GM12878 (cell line): ENCODE measurements at regions not wholly inside any gene's neighbourhood (a gene's known extent, or its start where the extent isn't known, plus 50 kb on each side); places are given as distances from the start of the nearest gene placed in this dataset.

Experiments used
- ATF7 ChIP-seq: fragments of 450-650 bp; IDR thresholded peaks from 2 replicates; pipeline ENCODE4 v1.6.1; 2016; ENCODE audit warnings: low read depth, mild to moderate bottlenecking
- BHLHE40 ChIP-seq, 2 experiments: fragments of 450-650 bp in 1 of 2; IDR thresholded peaks; 2 replicates each; pipeline ENCODE4 v1.6.1; 2011 to 2017; ENCODE audit warnings: low read depth in 2 of 2, borderline replicate concordance in 1 of 2, improper control_type of control experiment in 1 of 2, low read length in 1 of 2, mild to moderate bottlenecking in 1 of 2
- CBFB ChIP-seq: IDR thresholded peaks from 2 replicates; pipeline ENCODE4 v1.6.1; 2016; ENCODE audit warnings: antibody characterized with exemption, low read depth
- CREM ChIP-seq: IDR thresholded peaks from 2 replicates; pipeline ENCODE4 v1.6.1; 2014; ENCODE audit warnings: antibody characterized with exemption, low read depth
- EGR1 ChIP-seq, 2 experiments: IDR thresholded peaks; 1 replicate in 1 of 2; 2 replicates in 1 of 2; pipeline ENCODE4 v1.6.1; 2011 to 2012; ENCODE audit warnings: low read depth in 2 of 2, low read length in 2 of 2, borderline replicate concordance in 1 of 2, mild to moderate bottlenecking in 1 of 2, moderate library complexity in 1 of 2
- EZH2 ChIP-seq: IDR thresholded peaks from 2 replicates; pipeline ENCODE4 v1.6.1; 2012; ENCODE audit warnings: low read depth, mild to moderate bottlenecking, control low read depth, inconsistent platforms, low read length, borderline replicate concordance; ENCODE audit not compliant: control insufficient read depth
- GABPA ChIP-seq: IDR thresholded peaks from 2 replicates; pipeline ENCODE4 v1.6.1; 2014; ENCODE audit warnings: antibody characterized with exemption, low read depth, mild to moderate bottlenecking, inconsistent platforms
- IRF4 ChIP-seq: IDR thresholded peaks from 2 replicates; pipeline ENCODE4 v1.6.1; 2011; ENCODE audit warnings: low read depth, low read length
- MEF2A ChIP-seq: IDR thresholded peaks from 2 replicates; pipeline ENCODE4 v1.6.1; 2011; ENCODE audit warnings: low read depth, mild to moderate bottlenecking, low read length, moderate library complexity; ENCODE audit not compliant: insufficient read depth
- MLLT1 ChIP-seq: fragments of 450-650 bp; IDR thresholded peaks from 2 replicates; pipeline ENCODE4 v1.6.1; 2016; ENCODE audit warnings: mild to moderate bottlenecking
- PBX3 ChIP-seq: IDR thresholded peaks from 2 replicates; pipeline ENCODE4 v1.6.1; 2011; ENCODE audit warnings: mild to moderate bottlenecking, low read depth, low read length, moderate library complexity; ENCODE audit not compliant: insufficient replicate concordance
- SIX5 ChIP-seq: IDR thresholded peaks from 2 replicates; pipeline ENCODE4 v1.6.1; 2011; ENCODE audit warnings: mild to moderate bottlenecking, low read depth, low read length, moderate library complexity; ENCODE audit not compliant: severe bottlenecking
- YY1 ChIP-seq: IDR thresholded peaks from 2 replicates; pipeline ENCODE4 v1.6.1; 2011; ENCODE audit warnings: low read depth, mild to moderate bottlenecking, low read length
- ZBTB11 ChIP-seq: fragments of 450-650 bp; formaldehyde crosslinking; IDR thresholded peaks from 2 replicates; pipeline ENCODE4 v1.5.0; 2022; ENCODE audit warnings: mild to moderate bottlenecking, missing genetic modification characterization
- ZNF207 ChIP-seq: fragments of 450-650 bp; IDR thresholded peaks from 2 replicates; pipeline ENCODE4 v1.6.1; 2014; ENCODE audit warnings: antibody characterized with exemption, mild to moderate bottlenecking, borderline replicate concordance
- TF ChIP-seq, protein P1 (sequence below): fragments of 450-650 bp; IDR thresholded peaks from 2 replicates; pipeline ENCODE4 v1.6.1; 2018; ENCODE audit warnings: borderline replicate concordance, mild to moderate bottlenecking; ENCODE audit not compliant: partially characterized antibody
- TF ChIP-seq, protein P2 (sequence below): fragments of 450-650 bp; IDR thresholded peaks from 2 replicates; pipeline ENCODE4 v1.6.1; 2017; ENCODE audit warnings: mild to moderate bottlenecking, moderate library complexity

- no peak for TF ChIP-seq PBX3
- 0 out of 2 replicates have a peak, but pooled peaks have one; percentile 16 for TF ChIP-seq GABPA
- peak; percentile 58; the same call in 1 of the 2 replicates for TF ChIP-seq YY1
- no peak for TF ChIP-seq SIX5
- TF ChIP-seq BHLHE40 (IDR thresholded peaks at IDR 0.05; ENCODE audit: borderline replicate concordance in 1 of 2, low read depth in 2 of 2, low read length in 1 of 2) = peak in 1 of 2 experiments; percentile 50; a peak in 2 of 4 replicates
- TF ChIP-seq CBFB = 0 out of 2 replicates have a peak, but pooled peaks have one; percentile 40
- TF ChIP-seq IRF4 = no peak
- no peak for TF ChIP-seq ZNF207
- no peak for TF ChIP-seq EGR1 (IDR thresholded peaks at IDR 0.05; ENCODE audit: borderline replicate concordance in 1 of 2, low read depth in 2 of 2, low read length in 2 of 2)
- peak; percentile 45; the same call in 1 of the 2 replicates for TF ChIP-seq MEF2A
- TF ChIP-seq ZBTB11 (CRISPR knock-in tag) = no peak
- TF ChIP-seq EZH2 = no peak
- TF ChIP-seq CREM = peak; percentile 82
- 0 out of 2 replicates have a peak, but pooled peaks have one; percentile 27 for TF ChIP-seq ATF7
- TF ChIP-seq, protein P1, sequence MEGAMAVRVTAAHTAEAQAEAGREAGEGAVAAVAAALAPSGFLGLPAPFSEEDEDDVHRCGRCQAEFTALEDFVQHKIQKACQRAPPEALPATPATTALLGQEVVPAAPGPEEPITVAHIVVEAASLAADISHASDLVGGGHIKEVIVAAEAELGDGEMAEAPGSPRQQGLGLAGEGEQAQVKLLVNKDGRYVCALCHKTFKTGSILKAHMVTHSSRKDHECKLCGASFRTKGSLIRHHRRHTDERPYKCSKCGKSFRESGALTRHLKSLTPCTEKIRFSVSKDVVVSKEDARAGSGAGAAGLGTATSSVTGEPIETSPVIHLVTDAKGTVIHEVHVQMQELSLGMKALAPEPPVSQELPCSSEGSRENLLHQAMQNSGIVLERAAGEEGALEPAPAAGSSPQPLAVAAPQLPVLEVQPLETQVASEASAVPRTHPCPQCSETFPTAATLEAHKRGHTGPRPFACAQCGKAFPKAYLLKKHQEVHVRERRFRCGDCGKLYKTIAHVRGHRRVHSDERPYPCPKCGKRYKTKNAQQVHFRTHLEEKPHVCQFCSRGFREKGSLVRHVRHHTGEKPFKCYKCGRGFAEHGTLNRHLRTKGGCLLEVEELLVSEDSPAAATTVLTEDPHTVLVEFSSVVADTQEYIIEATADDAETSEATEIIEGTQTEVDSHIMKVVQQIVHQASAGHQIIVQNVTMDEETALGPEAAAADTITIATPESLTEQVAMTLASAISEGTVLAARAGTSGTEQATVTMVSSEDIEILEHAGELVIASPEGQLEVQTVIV = no peak
- TF ChIP-seq, protein P2, sequence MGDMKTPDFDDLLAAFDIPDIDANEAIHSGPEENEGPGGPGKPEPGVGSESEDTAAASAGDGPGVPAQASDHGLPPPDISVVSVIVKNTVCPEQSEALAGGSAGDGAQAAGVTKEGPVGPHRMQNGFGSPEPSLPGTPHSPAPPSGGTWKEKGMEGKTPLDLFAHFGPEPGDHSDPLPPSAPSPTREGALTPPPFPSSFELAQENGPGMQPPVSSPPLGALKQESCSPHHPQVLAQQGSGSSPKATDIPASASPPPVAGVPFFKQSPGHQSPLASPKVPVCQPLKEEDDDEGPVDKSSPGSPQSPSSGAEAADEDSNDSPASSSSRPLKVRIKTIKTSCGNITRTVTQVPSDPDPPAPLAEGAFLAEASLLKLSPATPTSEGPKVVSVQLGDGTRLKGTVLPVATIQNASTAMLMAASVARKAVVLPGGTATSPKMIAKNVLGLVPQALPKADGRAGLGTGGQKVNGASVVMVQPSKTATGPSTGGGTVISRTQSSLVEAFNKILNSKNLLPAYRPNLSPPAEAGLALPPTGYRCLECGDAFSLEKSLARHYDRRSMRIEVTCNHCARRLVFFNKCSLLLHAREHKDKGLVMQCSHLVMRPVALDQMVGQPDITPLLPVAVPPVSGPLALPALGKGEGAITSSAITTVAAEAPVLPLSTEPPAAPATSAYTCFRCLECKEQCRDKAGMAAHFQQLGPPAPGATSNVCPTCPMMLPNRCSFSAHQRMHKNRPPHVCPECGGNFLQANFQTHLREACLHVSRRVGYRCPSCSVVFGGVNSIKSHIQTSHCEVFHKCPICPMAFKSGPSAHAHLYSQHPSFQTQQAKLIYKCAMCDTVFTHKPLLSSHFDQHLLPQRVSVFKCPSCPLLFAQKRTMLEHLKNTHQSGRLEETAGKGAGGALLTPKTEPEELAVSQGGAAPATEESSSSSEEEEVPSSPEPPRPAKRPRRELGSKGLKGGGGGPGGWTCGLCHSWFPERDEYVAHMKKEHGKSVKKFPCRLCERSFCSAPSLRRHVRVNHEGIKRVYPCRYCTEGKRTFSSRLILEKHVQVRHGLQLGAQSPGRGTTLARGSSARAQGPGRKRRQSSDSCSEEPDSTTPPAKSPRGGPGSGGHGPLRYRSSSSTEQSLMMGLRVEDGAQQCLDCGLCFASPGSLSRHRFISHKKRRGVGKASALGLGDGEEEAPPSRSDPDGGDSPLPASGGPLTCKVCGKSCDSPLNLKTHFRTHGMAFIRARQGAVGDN = no peak
- TF ChIP-seq MLLT1 = peak; percentile 55; the same call in 1 of the 2 replicates
These were observed 148.9 kb upstream of the IRF2BP2 start (continued) for GRCh38 chr1:234758851-234759250.
